A673 (cell line): ENCODE measurements at regions not wholly inside any gene's neighbourhood (a gene's known extent, or its start where the extent isn't known, plus 50 kb on each side); places are given as distances from the start of the nearest gene placed in this dataset.

ENCODE experiments used
- BruUV-seq: library from RNA; stranded (reverse); fragments of 400-500 nt; replicated peaks from 2 replicates; lab custom pipeline; 2021; lab: Mats Ljungman, UMichigan
- CTCF ChIA-PET: fragments of 300-600 bp; sonication (Branson Sonifier 250); formaldehyde crosslinking; loops from one replicate; lab custom pipeline; 2022; ENCODE audit warnings: antibody characterized with exemption; lab: Charles Lee
- POLR2A ChIA-PET: fragments of 300-600 bp; sonication (Branson Sonifier 250); formaldehyde crosslinking; loops from one replicate; lab custom pipeline; 2022; ENCODE audit warnings: antibody characterized with exemption; ENCODE audit not compliant: low non-redundant PET; lab: Charles Lee
- DNase-seq: peaks from one replicate; pipeline ENCODE4 v3.0.0-alpha.2; 2015; ENCODE audit warnings: low spot score
- H3K27ac ChIP-seq: fragments of 200-600 bp; sonication (generic); 2 replicates; pipeline ENCODE4 v1.5.1; 2016; ENCODE audit warnings: mixed run types, low read depth, mild to moderate bottlenecking, mixed read lengths, antibody characterized with exemption, low read length; ENCODE audit not compliant: poor library complexity, severe bottlenecking
- H3K27me3 ChIP-seq: fragments of 200-600 bp; sonication (generic); replicated peaks from 2 replicates; pipeline ENCODE4 v1.6.1; 2017; ENCODE audit warnings: mixed run types, low read depth, mild to moderate bottlenecking, mixed read lengths, antibody characterized with exemption, low read length; ENCODE audit not compliant: insufficient read depth, poor library complexity
- H3K36me3 ChIP-seq: fragments of 200-600 bp; sonication (generic); 2 replicates; pipeline ENCODE4 v1.6.1; 2016; ENCODE audit warnings: mixed run types, mild to moderate bottlenecking, mixed read lengths, antibody characterized with exemption, low read length; ENCODE audit not compliant: insufficient read depth, poor library complexity, severe bottlenecking
- H3K4me1 ChIP-seq: fragments of 200-600 bp; sonication (generic); 2 replicates; pipeline ENCODE4 v1.6.1; 2017; ENCODE audit warnings: mixed run types, mild to moderate bottlenecking, mixed read lengths, antibody characterized with exemption, low read length; ENCODE audit not compliant: insufficient read depth, poor library complexity, severe bottlenecking
- H3K4me3 ChIP-seq: fragments of 200-600 bp; sonication (generic); 2 replicates; pipeline ENCODE4 v1.5.1; 2016; ENCODE audit warnings: low read depth, mixed run types, mild to moderate bottlenecking, mixed read lengths, low read length; ENCODE audit not compliant: poor library complexity, severe bottlenecking
- H3K9me3 ChIP-seq: fragments of 200-600 bp; sonication (generic); 2 replicates; pipeline ENCODE4 v1.6.1; 2016; ENCODE audit warnings: mixed run types, low read depth, mild to moderate bottlenecking, mixed read lengths, antibody characterized with exemption, low read length; ENCODE audit not compliant: poor library complexity, severe bottlenecking
- EZH2 ChIP-seq: fragments of 200-600 bp; sonication (generic); IDR thresholded peaks from 2 replicates; pipeline ENCODE4 v1.6.1; 2017; ENCODE audit warnings: borderline replicate concordance, low read depth, mild to moderate bottlenecking, mixed read lengths, antibody characterized with exemption, low read length; ENCODE audit not compliant: poor library complexity, severe bottlenecking
- intact Hi-C: fragments of 100-400 bp; cut with micrococcal nuclease; formaldehyde crosslinking; loops from one replicate; pipeline ENCODE4 v1.10.0; 2022; ENCODE audit not compliant: unreplicated experiment
- TF ChIP-seq, protein P1 (sequence below): fragments of 300-800, 200-600 bp; sonication (generic); conservative IDR thresholded peaks from 2 replicates; pipeline ENCODE4 v1.5.1; 2017; ENCODE audit warnings: low read depth, mild to moderate bottlenecking, antibody characterized with exemption, low read length, moderate library complexity, mixed read lengths

DNA sequence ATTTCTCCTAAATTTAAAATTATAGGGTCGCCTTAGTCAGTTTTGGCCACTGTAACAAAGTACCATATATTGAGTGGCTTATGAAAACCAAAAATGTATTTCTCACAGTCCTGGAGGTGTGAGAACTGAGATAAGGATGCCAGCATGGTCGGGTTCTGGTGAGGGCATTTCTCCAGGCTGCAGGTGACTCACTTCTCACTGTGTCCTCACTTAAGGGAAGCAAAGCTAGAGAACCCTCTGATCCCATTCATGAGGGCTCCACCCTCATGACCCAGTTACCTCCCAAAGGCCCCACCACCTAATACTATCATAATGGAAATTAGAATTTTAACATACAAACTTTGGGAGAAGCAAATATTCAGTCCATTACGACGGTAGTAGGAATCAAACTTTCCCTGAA lies 75.1 kb upstream of the FBN2 start:
- no peaks in the 10 kb centered on the region for H3K36me3 ChIP-seq
- H3K9me3 ChIP-seq: no peaks in the 10 kb centered on the region
- no peaks in the 10 kb centered on the region for H3K27me3 ChIP-seq
- intact Hi-C loops: no loop called here
- no peak overlapping the region for H3K4me3 ChIP-seq
- no peak overlapping the region for H3K27ac ChIP-seq
- TF ChIP-seq, protein P1, sequence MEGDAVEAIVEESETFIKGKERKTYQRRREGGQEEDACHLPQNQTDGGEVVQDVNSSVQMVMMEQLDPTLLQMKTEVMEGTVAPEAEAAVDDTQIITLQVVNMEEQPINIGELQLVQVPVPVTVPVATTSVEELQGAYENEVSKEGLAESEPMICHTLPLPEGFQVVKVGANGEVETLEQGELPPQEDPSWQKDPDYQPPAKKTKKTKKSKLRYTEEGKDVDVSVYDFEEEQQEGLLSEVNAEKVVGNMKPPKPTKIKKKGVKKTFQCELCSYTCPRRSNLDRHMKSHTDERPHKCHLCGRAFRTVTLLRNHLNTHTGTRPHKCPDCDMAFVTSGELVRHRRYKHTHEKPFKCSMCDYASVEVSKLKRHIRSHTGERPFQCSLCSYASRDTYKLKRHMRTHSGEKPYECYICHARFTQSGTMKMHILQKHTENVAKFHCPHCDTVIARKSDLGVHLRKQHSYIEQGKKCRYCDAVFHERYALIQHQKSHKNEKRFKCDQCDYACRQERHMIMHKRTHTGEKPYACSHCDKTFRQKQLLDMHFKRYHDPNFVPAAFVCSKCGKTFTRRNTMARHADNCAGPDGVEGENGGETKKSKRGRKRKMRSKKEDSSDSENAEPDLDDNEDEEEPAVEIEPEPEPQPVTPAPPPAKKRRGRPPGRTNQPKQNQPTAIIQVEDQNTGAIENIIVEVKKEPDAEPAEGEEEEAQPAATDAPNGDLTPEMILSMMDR: no peak
- no peak for TF ChIP-seq EZH2
- BruUV-seq: no TSS peak
- ChIA-PET CTCF (no interaction called here), POLR2A (no interaction called here)
- DNase-seq: no peak
- H3K4me1 ChIP-seq: no peaks in the 10 kb centered on the region

DNA sequence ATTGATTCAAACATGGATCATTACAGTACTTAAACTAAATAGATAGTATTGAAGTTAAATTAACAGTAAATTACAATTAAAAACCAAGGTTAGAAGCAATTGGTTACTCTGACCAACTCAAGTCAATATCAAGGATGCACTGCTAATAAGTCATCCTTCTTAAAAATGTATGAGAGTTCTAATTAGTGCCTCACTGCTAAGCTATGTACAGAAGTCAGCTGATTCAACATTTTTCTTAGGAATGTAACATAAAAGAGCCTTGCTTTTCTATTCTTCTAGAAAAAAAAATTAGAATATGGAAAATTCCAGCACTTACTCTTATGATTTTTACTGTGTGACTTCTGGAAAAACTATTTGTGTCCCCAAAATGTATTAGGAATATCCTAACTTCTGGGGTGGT lies 75.7 kb upstream of the FBN2 start:
- Histone ChIP-seq H3K9me3 (no peaks in the 10 kb centered on the region), H3K36me3 (no peaks in the 10 kb centered on the region), H3K27ac (no peak overlapping the region), H3K27me3 (no peaks in the 10 kb centered on the region), H3K4me3 (no peak overlapping the region), H3K4me1 (no peaks in the 10 kb centered on the region)
- TF ChIP-seq, protein P1: no peak
- TF ChIP-seq EZH2: no peak
- CTCF ChIA-PET: no interaction called here
- POLR2A ChIA-PET: no interaction called here
- BruUV-seq: no TSS peak
- no peak for DNase-seq
- intact Hi-C loops: no loop called here

DNA sequence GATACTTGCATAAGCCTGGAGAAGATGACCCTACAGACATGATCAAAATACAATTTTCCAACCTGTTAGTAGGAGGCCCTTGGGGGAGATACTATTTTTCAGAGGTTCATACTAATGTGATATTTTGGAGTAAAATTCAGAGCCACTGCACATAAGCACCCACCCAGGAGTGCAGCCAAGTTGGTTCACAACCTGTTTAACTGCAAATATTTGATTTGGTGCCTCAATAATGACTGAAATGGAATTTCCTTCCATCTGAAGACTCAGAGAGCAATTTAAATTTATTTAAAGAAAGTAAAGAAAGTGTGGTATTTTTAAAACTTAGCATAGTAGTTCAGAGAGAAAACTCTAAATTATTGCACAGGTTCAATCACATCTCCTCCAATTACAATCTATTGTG lies 77.5 kb upstream of the FBN2 start:
- Histone ChIP-seq H3K36me3 (no peaks in the 10 kb centered on the region), H3K4me3 (no peak overlapping the region), H3K4me1 (no peaks in the 10 kb centered on the region), H3K9me3 (no peaks in the 10 kb centered on the region), H3K27ac (no peak overlapping the region), H3K27me3 (no peaks in the 10 kb centered on the region)
- TF ChIP-seq, protein P1: no peak
- TF ChIP-seq EZH2: no peak
- BruUV-seq: no TSS peak
- CTCF ChIA-PET: no interaction called here
- intact Hi-C loops: no loop called here
- POLR2A ChIA-PET: no interaction called here
- no peak for DNase-seq
